HEK293T (cell line): ENCODE measurements at regions not wholly inside any gene's neighbourhood (a gene's known extent, or its start where the extent isn't known, plus 50 kb on each side); places are given as distances from the start of the nearest gene placed in this dataset.

Experiments used
- CTCF ChIA-PET: fragments of 350-600 bp; formaldehyde crosslinking; extraction: SDS; loops from one replicate; lab custom pipeline; 2021; ENCODE audit warnings: antibody characterized with exemption, inconsistent platforms; lab: Yijun Ruan, JAX
- POLR2A ChIA-PET: fragments of 350-600 bp; formaldehyde crosslinking; extraction: SDS; loops from one replicate; lab custom pipeline; 2020; ENCODE audit warnings: antibody characterized with exemption, inconsistent platforms; lab: Yijun Ruan, JAX
- DNase-seq: peaks from one replicate; pipeline ENCODE4 v3.0.0; 2012; ENCODE audit warnings: mixed read lengths; ENCODE audit errors: extremely low spot score
- ARNT ChIP-seq: fragments of 450-650 bp; IDR thresholded peaks from 2 replicates; pipeline ENCODE4 v1.6.1; 2017; ENCODE audit warnings: mild to moderate bottlenecking
- BHLHE40 ChIP-seq: fragments of 450-650 bp; IDR thresholded peaks from 2 replicates; pipeline ENCODE4 v1.6.1; 2016; ENCODE audit warnings: mild to moderate bottlenecking, moderate library complexity, borderline replicate concordance
- CTBP1 ChIP-seq: fragments of 450-650 bp; IDR thresholded peaks from 2 replicates; pipeline ENCODE4 v1.6.1; 2016; ENCODE audit warnings: borderline replicate concordance
- ELF4 ChIP-seq: fragments of 450-650 bp; IDR thresholded peaks from 2 replicates; pipeline ENCODE4 v1.6.1; 2017; ENCODE audit warnings: antibody characterized with exemption
- FOXA1 ChIP-seq: fragments of 450-650 bp; IDR thresholded peaks from 2 replicates; pipeline ENCODE4 v1.6.1; 2016; ENCODE audit warnings: mild to moderate bottlenecking
- FOXK2 ChIP-seq: fragments of 450-650 bp; IDR thresholded peaks from 2 replicates; pipeline ENCODE4 v1.6.1; 2016; ENCODE audit warnings: mild to moderate bottlenecking
- FOXM1 ChIP-seq: fragments of 450-650 bp; IDR thresholded peaks from 2 replicates; pipeline ENCODE4 v1.6.1; 2017; ENCODE audit warnings: mild to moderate bottlenecking, borderline replicate concordance
- HDGF ChIP-seq: fragments of 450-650 bp; IDR thresholded peaks from 2 replicates; pipeline ENCODE4 v1.6.1; 2017; ENCODE audit warnings: antibody characterized with exemption, borderline replicate concordance
- L3MBTL2 ChIP-seq: fragments of 450-650 bp; conservative IDR thresholded peaks from 2 replicates; pipeline ENCODE4 v1.6.1; 2016; ENCODE audit warnings: mild to moderate bottlenecking
- LEF1 ChIP-seq: fragments of 450-650 bp; IDR thresholded peaks from 2 replicates; pipeline ENCODE4 v1.6.1; 2017; ENCODE audit warnings: mild to moderate bottlenecking, borderline replicate concordance
- NFRKB ChIP-seq: fragments of 450-650 bp; IDR thresholded peaks from 2 replicates; pipeline ENCODE4 v1.6.1; 2016; ENCODE audit warnings: mild to moderate bottlenecking, moderate library complexity
- SP1 ChIP-seq: fragments of 450-650 bp; IDR thresholded peaks from 2 replicates; pipeline ENCODE4 v1.6.1; 2017
- SUZ12 ChIP-seq: fragments of 450-650 bp; IDR thresholded peaks from 2 replicates; pipeline ENCODE4 v1.6.1; 2016; ENCODE audit warnings: mild to moderate bottlenecking
- TARDBP ChIP-seq: fragments of 450-650 bp; IDR thresholded peaks from 2 replicates; pipeline ENCODE4 v1.6.1; 2016
- ZNF384 ChIP-seq: fragments of 450-650 bp; IDR thresholded peaks from 2 replicates; pipeline ENCODE4 v1.6.1; 2016
- TF ChIP-seq, protein P1 (sequence below): fragments of 450-650 bp; IDR thresholded peaks from 2 replicates; pipeline ENCODE4 v1.6.1; 2016

DNA sequence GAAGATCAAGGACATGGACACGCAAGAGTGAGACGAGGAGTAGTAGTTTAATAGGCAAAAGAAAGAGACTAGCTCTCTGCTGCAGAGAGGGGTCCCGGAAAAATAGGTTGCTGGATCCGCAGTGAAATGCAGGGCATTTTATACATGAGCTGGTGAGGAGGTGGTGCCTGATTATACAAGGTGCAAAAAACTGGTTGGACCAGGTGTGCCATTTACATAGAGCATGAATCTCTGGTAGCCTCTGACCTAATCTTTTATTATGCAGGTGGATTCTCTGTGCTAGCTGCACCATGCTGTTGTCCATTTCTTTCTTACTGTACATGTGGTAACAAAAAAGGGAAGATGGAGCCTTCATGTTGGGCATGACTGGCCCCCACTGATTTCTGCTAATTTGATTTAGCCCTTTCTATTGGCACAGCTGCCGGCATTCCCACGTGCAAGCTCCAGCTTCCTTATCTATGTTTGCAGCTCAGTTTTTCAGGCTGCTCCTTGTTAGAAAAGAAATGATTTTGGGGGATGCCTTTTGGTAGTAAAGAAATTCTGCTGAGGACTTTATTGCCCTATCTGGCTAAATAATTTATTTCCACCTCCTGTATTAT is 548.1 kb downstream of the BRINP3 start:
- ChIA-PET POLR2A (no interaction called here), CTCF (interaction anchor here (0.7 kb wide), 1 partner anchor 16 kb away, joined by 6 read pairs; no protein-coding TSS in a partner anchor)
- no peak for DNase-seq

DNA sequence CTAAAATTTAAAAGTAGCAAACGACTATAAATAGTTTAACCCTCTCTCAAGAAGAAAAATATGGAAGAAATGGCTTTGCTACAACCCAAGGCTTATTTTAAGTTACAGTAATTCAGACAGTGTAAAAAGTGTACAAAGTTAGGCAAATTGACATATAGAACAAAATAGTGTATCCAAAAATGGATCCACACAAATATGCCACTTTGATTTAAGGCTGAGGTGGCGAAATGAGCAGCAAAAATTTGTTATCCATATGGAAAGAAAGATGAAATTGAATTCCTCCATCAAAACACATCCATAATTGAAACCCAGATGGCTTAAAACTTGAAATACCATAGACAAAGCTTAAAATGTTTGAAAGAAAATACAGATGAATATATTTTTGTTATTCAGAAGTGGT is 540.8 kb downstream of the BRINP3 start:
- CTCF ChIA-PET = interaction anchor here (0.5 kb wide), 1 partner anchor 43 kb away, joined by 5 read pairs; no protein-coding TSS in a partner anchor
- DNase-seq = no peak
- no peak for TF ChIP-seq SUZ12
- no peak for TF ChIP-seq TARDBP
- no peak for TF ChIP-seq FOXM1
- TF ChIP-seq FOXA1 = no peak
- no peak for TF ChIP-seq LEF1
- no peak for TF ChIP-seq FOXK2
- TF ChIP-seq L3MBTL2 = no peak
- no peak for TF ChIP-seq ELF4
- TF ChIP-seq, protein P1, sequence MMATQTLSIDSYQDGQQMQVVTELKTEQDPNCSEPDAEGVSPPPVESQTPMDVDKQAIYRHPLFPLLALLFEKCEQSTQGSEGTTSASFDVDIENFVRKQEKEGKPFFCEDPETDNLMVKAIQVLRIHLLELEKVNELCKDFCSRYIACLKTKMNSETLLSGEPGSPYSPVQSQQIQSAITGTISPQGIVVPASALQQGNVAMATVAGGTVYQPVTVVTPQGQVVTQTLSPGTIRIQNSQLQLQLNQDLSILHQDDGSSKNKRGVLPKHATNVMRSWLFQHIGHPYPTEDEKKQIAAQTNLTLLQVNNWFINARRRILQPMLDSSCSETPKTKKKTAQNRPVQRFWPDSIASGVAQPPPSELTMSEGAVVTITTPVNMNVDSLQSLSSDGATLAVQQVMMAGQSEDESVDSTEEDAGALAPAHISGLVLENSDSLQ = no peak
- TF ChIP-seq CTBP1 = no peak
- TF ChIP-seq HDGF = no peak
- TF ChIP-seq NFRKB = no peak
- no peak for TF ChIP-seq BHLHE40
- no peak for TF ChIP-seq ZNF384
- TF ChIP-seq SP1 = no peak
- TF ChIP-seq ARNT = no peak
- POLR2A ChIA-PET = no interaction called here

More for the DNA sequence above, 548.1 kb downstream of the BRINP3 start:
- TF ChIP-seq CTBP1 = no peak
- TF ChIP-seq L3MBTL2 = no peak
- TF ChIP-seq TARDBP = no peak
- no peak for TF ChIP-seq ZNF384
- TF ChIP-seq SUZ12 = no peak
- no peak for TF ChIP-seq SP1
- TF ChIP-seq NFRKB = no peak
- no peak for TF ChIP-seq FOXM1

- TF ChIP-seq HDGF (no peak), L3MBTL2 (no peak), ZNF384 (no peak), FOXA1 (no peak), BHLHE40 (no peak), SUZ12 (no peak), FOXM1 (no peak), CTBP1 (no peak), LEF1 (no peak), TARDBP (no peak), FOXK2 (no peak), SP1 (no peak), ELF4 (no peak), NFRKB (no peak), ARNT (no peak)
- TF ChIP-seq, protein P1 = no peak
- ChIA-PET CTCF (no interaction called here), POLR2A (no interaction called here)
- DNase-seq = no peak
These were observed 537.7 kb downstream of the BRINP3 start for GRCh38 chr1:189939967-189940366.

GRCh38 chr1:189941922-189942321 is 535.7 kb downstream of the BRINP3 start:
- ChIA-PET CTCF (no interaction called here), POLR2A (no interaction called here)
- no peak for DNase-seq
- no peak for TF ChIP-seq FOXK2
- no peak for TF ChIP-seq SP1
- TF ChIP-seq, protein P1 = no peak
- no peak for TF ChIP-seq ARNT

DNA sequence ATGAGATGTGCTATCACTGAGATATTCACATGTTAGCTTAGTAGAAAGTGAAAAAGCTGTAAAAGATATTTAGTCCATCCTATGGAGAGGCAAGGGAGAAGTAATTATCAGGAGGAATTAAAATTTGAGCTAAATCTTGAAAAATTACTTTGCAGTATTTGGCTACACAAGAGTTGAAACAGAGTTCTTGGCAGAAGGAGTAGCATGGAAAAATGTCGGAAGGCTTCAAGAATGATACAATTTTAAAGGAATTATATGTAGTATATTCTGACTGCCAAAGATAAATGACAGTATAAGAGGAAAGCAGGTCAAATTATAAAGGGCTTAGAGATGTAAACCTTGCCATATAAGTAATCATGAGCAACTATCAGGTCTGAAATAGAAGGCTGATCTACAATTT is 518.9 kb downstream of the BRINP3 start:
- POLR2A ChIA-PET = no interaction called here
- TF ChIP-seq ZNF384 = no peak
- TF ChIP-seq L3MBTL2 = no peak
- TF ChIP-seq ELF4 = no peak
- TF ChIP-seq ARNT = no peak
- no peak for TF ChIP-seq SP1
- no peak for TF ChIP-seq HDGF
- no peak for TF ChIP-seq TARDBP
- CTCF ChIA-PET = no interaction called here
- DNase-seq = no peak

DNA sequence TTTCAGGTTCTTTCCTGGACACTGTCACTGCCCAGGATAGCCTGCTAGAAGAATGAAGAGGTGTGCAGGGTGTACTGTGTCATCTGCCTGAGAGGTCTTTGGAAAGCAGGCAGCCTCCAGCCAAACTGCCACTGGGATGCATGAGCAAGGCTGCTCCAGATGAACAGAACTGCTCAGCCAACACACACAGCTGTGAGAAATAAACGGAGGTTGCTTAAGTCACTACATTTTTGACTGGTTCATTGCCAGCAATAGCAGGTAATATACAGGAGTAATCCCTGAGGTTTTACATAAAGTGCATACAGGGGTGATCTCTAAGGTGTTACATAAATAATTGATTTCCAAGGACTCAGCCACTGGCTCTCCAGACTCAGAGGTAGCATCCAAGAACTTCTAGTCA is 516.9 kb downstream of the BRINP3 start:
- ChIA-PET POLR2A (no interaction called here), CTCF (interaction anchor here (0.7 kb wide), 1 partner anchor 782 kb away, joined by 5 read pairs; no protein-coding TSS in a partner anchor)
- TF ChIP-seq TARDBP = no peak
- TF ChIP-seq LEF1 = no peak
- no peak for TF ChIP-seq ZNF384
- TF ChIP-seq FOXA1 = no peak
- TF ChIP-seq BHLHE40 = no peak
- no peak for TF ChIP-seq FOXK2

DNA sequence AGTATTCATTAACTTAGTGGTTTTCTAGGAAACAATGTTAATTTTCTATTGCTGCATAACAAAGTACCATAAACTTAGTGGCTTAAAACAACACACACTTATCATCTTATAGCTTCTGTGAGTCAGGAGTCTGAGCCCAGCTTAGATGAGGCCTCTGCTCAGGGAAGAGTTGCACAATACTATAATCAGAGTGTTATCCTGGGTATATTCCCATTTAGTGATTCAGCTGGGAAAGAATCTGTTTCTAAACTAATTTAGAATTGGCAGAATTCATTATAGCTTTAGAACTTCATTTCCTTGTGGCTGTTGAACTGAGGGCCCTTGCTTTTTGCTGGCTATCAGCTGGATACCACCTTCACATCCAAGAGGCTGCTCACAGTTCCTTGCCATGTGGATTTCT is 515.5 kb downstream of the BRINP3 start:
- POLR2A ChIA-PET = no interaction called here
- CTCF ChIA-PET = no interaction called here
- TF ChIP-seq FOXA1 = no peak
- TF ChIP-seq, protein P1 = no peak
- no peak for TF ChIP-seq CTBP1
- no peak for TF ChIP-seq LEF1
- TF ChIP-seq FOXK2 = no peak
- no peak for TF ChIP-seq ARNT
- no peak for TF ChIP-seq NFRKB
- TF ChIP-seq ELF4 = no peak
- TF ChIP-seq TARDBP = no peak
- no peak for TF ChIP-seq L3MBTL2
- TF ChIP-seq FOXM1 = no peak
- TF ChIP-seq BHLHE40 = no peak
- TF ChIP-seq SUZ12 = no peak
- no peak for TF ChIP-seq HDGF
- no peak for DNase-seq

More for the DNA sequence above, 516.9 kb downstream of the BRINP3 start:
- DNase-seq = no peak
